GM10266 (cell line): ENCODE measurements at regions not wholly inside any gene's neighbourhood (a gene's known extent, or its start where the extent isn't known, plus 50 kb on each side); places are given as distances from the start of the nearest gene placed in this dataset.

Experiments
- DNase-seq: peaks from one replicate; pipeline ENCODE4 v3.0.0; 2012; ENCODE audit errors: extremely low spot score
- CTCF ChIP-seq: IDR thresholded peaks from 2 replicates; pipeline ENCODE4 v1.5.1; 2012; ENCODE audit warnings: mild to moderate bottlenecking, low read depth; ENCODE audit not compliant: control insufficient read depth, insufficient read depth; ENCODE audit errors: missing control alignments

GRCh38 chr4:23171976-23172375 lies 479.2 kb downstream of the GBA3 start:
- DNase-seq: no peak
- no peak for TF ChIP-seq CTCF

DNA sequence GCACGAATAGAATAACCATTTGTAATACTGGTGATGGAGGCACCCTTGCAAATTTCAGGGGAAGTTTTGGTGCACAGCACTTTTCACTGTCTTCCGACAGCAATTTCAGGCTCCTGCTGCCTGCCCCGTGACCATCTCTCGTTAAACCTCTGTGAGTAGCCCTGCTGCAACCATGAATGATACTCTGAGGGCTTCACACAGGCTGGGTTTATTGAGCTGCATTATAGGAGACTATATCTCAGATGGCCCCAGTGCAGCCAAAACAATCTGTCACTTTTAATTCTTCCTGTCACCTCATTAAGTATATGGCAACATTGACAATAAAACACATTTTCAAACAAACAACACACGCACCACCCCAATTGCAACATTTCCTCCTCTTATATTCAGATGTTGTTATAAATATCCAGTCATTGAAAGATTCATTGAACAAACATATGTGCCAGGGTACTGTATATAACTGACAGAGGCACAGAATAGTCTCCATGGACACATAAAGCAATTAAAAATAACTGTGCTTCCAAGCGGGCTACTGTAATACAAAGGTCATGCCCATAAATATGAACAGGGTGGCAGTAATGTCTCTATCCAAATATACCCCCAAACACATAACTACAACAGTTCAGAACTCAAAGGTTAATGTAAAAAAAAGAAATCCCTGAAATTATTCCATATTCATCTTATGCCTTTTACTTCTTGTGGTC lies 477.0 kb downstream of the GBA3 start:
- no peak for DNase-seq
- TF ChIP-seq CTCF: no peak

GRCh38 chr4:23166919-23167318 lies 474.2 kb downstream of the GBA3 start:
- TF ChIP-seq CTCF: no peak
- no peak for DNase-seq

GRCh38 chr4:23166407-23166806 lies 473.7 kb downstream of the GBA3 start:
- no peak for DNase-seq
- TF ChIP-seq CTCF: no peak

DNA sequence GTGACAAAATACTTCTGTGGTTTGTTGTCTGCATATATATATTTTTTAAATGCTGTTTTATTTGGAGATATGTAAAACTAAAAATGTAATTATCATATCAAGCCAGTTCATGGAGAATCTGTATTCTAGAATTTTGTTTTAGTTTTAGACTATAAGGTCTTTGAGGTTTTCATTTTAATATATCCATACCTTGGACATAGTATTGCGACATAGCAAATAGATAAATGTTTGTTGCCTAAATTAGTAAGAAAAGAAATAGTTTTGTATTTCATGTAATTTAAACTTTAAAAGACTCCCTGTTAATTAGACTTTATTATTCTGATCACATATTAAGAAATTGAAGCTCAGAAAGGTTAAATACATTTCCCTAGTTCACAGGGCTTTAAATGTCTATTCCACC lies 472.9 kb downstream of the GBA3 start:
- TF ChIP-seq CTCF: no peak
- DNase-seq: no peak

- DNase-seq: no peak
- no peak for TF ChIP-seq CTCF
Observed at GRCh38 chr4:23163647-23164436, 471.1 kb downstream of the GBA3 start.

DNA sequence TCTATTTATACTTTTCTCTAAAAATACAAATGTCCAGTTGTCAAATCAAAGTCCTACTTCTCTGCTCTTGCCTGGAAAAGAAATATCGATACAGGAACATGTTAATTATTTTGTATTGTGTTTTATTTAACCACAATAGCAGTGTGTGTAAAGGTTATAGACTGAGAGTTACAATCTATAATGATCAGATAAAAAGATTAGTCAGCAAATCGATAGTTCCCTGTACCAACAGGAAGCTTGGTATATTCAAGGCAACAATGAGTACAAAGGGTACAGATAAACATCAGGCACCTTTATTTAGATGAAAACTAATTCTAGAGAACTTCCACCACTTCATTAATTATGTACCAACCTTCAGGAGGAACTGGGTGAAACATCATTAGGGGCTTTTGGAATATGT lies 469.5 kb downstream of the GBA3 start:
- no peak for TF ChIP-seq CTCF
- DNase-seq: no peak
